Activated naive CD4-positive, alpha-beta T cell treated with anti-CD3 and anti-CD28 coated beads, Interleukin-2, amount 50 U/mL, for 16 hours (primary cell): ENCODE measurements at regions not wholly inside any gene's neighbourhood (a gene's known extent, or its start where the extent isn't known, plus 50 kb on each side); places are given as distances from the start of the nearest gene placed in this dataset.

ENCODE experiments used
- DNase-seq: peaks from one replicate; pipeline ENCODE4 v3.0.0-alpha.2; 2020

- no peak for DNase-seq
Observed at GRCh38 chr9:113741886-113742854, 133.9 kb upstream of the ZNF618 start.

GRCh38 chr9:113742878-113743277 is 133.2 kb upstream of the ZNF618 start:
- DNase-seq, result no peak

GRCh38 chr9:113746486-113746885 is 129.6 kb upstream of the ZNF618 start:
- no peak for DNase-seq

GRCh38 chr9:113748135-113748534 is 128.0 kb upstream of the ZNF618 start:
- no peak for DNase-seq

- no peak for DNase-seq
Observed at GRCh38 chr9:113753398-113754119, 122.5 kb upstream of the ZNF618 start.

GRCh38 chr9:113754739-113755138 is 121.4 kb upstream of the ZNF618 start:
- no peak for DNase-seq

GRCh38 chr9:113755433-113755832 is 120.7 kb upstream of the ZNF618 start:
- DNase-seq, result no peak

- no peak for DNase-seq
Observed at GRCh38 chr9:113756476-113757192, 119.5 kb upstream of the ZNF618 start.

- no peak for DNase-seq
Observed at GRCh38 chr9:113763429-113763828, 112.7 kb upstream of the ZNF618 start.

- DNase-seq, result no peak
Observed at GRCh38 chr9:113764572-113764971, 111.5 kb upstream of the ZNF618 start.

GRCh38 chr9:113769412-113769811 is 106.7 kb upstream of the ZNF618 start:
- DNase-seq, result no peak

GRCh38 chr9:113770396-113770795 is 105.7 kb upstream of the ZNF618 start:
- no peak for DNase-seq

- no peak for DNase-seq
Observed at GRCh38 chr9:113771199-113771598, 104.9 kb upstream of the ZNF618 start.

- no peak for DNase-seq
Observed at GRCh38 chr9:113772121-113772810, 103.8 kb upstream of the ZNF618 start.

- DNase-seq, result no peak
Observed at GRCh38 chr9:113774963-113775362, 101.1 kb upstream of the ZNF618 start.

GRCh38 chr9:113775749-113776148 is 100.4 kb upstream of the ZNF618 start:
- DNase-seq, result no peak

- no peak for DNase-seq
Observed at GRCh38 chr9:113776194-113776593, 99.9 kb upstream of the ZNF618 start.

- DNase-seq, result no peak
Observed at GRCh38 chr9:113781381-113781780, 94.7 kb upstream of the ZNF618 start.

- DNase-seq, result no peak
Observed at GRCh38 chr9:113781896-113782295, 94.2 kb upstream of the ZNF618 start.

GRCh38 chr9:113783475-113783874 is 92.6 kb upstream of the ZNF618 start:
- no peak for DNase-seq

- no peak for DNase-seq
Observed at GRCh38 chr9:113785334-113785733, 90.8 kb upstream of the ZNF618 start.

GRCh38 chr9:113786071-113786470 is 90.0 kb upstream of the ZNF618 start:
- no peak for DNase-seq

GRCh38 chr9:113787871-113788270 is 88.2 kb upstream of the ZNF618 start:
- no peak for DNase-seq
